Heart left ventricle (tissue), 13 donors: ENCODE measurements at regions not wholly inside any gene's neighbourhood (a gene's known extent, or its start where the extent isn't known, plus 50 kb on each side); places are given as distances from the start of the nearest gene placed in this dataset.

Source experiments
- POLR2A ChIP-seq, 2 donors: fragments of 450-650 bp; IDR thresholded peaks; one replicate each; pipeline ENCODE4 v1.6.1; 2017; ENCODE audit warnings: antibody characterized with exemption in 2 of 2, mild to moderate bottlenecking in 2 of 2, moderate library complexity in 2 of 2
- TF ChIP-seq, protein P1 (sequence below), 12 donors: fragments of 200-600 bp; sonication (generic) in 4 of 12; IDR thresholded peaks; one replicate each; pipeline versions ENCODE4 v1.5.0 to v1.8.0; 2018 to 2022; ENCODE audit warnings: antibody characterized with exemption in 12 of 12, mild to moderate bottlenecking in 5 of 12
- donor health status: ischemic (EF 13 %, LVEDD 7.1; RV severe dilation, severe dysfunction).
- donor health status: DM: no; HTN: yes; CAD: no.
- donor health status: DM: no; HTN: no; CAD: no.
- donor health status: ischemic (EF 25% LVEDD 6.9; RV normal size, moderate dysfunction).
- donor health status: ischemic (EF 25% LVEDD 5.7; RV mildly dilated, moderate dysfunction).
- donor health status: ischemic (EF 35%, LVEDD 5.7; RV mildly dilated, moderate dysfunction).
- donor health status: nonischemic (EF 11% LVEDD 7.7; RV severe dilation, severe dysfunction).
- donor health status: DM: yes; HTN: yes; CAD: no.
- donor health status: PGD.
- donor health status: ischemic (EF 29% LVEDD 5.4; RV normal size, mild dysfunction).
- donor health status: nonischemic (EF 23%, LVEDD 6.1; RV moderate dilation, normal function).

DNA sequence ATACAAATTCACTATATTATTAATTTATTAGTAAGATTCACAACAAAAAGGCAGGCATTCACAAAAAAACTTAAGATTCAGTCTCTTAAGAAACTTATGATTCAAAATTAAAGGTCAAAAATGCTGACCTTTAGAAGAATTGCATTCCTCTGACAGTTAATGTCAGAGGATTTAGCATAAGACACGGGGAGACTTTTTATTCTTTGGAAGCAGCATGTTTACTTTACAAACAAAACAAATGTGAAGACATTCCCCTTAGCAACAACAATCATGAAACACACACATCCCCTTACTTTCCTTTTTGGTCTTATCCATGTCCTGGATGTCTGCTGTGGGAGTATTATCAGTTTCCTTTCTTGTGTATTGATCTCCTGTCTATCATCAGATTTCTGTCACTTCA, 117.1 kb downstream of the RAD51AP2 start:
- no peak for TF ChIP-seq POLR2A (IDR thresholded peaks at IDR 0.05)
- TF ChIP-seq, protein P1, sequence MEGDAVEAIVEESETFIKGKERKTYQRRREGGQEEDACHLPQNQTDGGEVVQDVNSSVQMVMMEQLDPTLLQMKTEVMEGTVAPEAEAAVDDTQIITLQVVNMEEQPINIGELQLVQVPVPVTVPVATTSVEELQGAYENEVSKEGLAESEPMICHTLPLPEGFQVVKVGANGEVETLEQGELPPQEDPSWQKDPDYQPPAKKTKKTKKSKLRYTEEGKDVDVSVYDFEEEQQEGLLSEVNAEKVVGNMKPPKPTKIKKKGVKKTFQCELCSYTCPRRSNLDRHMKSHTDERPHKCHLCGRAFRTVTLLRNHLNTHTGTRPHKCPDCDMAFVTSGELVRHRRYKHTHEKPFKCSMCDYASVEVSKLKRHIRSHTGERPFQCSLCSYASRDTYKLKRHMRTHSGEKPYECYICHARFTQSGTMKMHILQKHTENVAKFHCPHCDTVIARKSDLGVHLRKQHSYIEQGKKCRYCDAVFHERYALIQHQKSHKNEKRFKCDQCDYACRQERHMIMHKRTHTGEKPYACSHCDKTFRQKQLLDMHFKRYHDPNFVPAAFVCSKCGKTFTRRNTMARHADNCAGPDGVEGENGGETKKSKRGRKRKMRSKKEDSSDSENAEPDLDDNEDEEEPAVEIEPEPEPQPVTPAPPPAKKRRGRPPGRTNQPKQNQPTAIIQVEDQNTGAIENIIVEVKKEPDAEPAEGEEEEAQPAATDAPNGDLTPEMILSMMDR (IDR thresholded peaks at IDR 0.05): no peak
